ENCODE measurements at regions not wholly inside any gene's neighbourhood (a gene's known extent, or its start where the extent isn't known, plus 50 kb on each side); places are given as distances from the start of the nearest gene placed in this dataset.
A peak's percentile ranks its signal among the peaks of the same experiment; 100 is the strongest.

DNA sequence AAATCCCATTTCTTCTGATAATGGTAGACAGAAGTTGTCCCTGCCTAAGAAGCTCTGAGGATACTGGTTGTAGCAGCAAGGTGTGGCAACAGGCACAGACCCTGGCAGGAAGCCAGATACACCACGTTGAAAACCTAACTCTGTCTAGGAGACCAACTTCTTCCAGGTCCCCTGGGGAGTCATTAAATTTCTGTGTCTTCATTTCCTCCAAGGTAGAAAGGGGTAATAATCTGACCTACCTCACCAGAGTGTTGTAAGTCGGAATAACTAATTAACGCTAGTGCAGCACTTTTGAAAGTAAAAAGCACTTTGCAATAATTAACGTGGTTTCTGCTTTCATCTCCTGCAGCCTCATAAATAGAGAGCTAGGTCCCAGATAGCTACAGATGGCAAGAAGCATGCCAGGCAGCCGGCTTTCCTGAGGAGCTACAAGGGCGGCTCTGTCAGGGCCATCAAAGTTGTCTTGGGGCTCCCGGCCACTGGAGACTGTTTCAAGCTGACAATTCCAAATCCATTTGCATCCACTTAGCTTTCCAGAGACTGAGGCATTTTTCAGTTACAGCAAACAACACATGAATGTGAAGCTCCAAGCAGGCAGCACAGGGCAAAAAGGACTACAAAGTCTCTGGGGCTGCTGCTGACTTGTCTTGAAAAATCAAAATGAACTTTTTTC, 176.2 kb downstream of the FOXO1 start:
- DNase-seq: peak; percentile 38

GRCh38 chr13:40492511-40492910, 173.9 kb downstream of the FOXO1 start:
- no peak for DNase-seq

GRCh38 chr13:40494513-40494912, 171.9 kb downstream of the FOXO1 start:
- no peak for DNase-seq

DNA sequence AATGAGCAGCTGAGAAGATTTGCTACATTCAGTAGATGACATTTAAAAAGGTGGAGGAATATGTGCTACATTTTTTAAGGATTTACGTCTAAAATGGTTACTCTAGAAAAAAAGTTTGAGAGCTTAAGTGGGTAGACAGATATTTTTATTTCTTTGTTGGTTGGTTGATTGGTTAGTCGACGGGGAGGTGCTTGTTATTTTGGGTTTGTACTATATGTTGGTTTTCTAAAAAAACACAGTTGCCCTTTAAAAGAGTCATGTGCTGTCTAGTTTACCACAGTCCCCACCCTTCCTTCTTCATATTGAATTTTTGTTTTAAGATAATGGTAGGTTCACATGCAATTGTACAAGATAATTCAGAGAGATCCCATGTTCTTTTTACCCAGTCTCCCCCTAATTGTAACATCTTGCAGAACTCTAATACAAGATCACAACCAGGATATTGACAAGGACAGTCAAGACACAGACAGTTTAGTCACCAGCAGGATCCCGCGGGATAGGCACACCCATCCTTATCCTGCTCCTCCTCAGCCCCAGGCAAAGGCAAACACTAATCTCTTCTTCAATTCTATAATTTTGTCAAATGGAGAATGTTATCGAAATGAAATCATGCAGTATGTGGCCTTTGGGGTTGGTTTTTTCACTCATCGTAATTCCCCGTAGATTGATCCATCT, 171.4 kb downstream of the FOXO1 start:
- DNase-seq: no peak

DNA sequence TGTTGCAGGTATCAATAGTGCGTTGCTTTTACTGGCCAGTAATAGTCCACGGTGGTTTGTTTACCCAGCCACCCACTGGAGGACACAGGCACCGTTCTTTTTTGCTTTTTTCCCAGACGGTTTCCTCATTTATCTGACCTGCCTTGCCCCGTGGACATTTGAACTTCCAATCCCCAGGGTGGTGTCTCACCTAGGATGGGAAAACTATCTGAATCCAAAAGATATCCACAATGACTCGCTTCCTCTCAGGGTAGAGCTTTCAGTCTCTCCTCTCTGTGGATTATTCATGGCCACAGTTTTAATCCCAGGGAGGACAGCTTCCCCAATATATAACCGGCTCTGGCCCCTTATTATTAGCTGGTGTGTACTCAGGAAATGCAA, 170.8 kb downstream of the FOXO1 start:
- no peak for DNase-seq

DNA sequence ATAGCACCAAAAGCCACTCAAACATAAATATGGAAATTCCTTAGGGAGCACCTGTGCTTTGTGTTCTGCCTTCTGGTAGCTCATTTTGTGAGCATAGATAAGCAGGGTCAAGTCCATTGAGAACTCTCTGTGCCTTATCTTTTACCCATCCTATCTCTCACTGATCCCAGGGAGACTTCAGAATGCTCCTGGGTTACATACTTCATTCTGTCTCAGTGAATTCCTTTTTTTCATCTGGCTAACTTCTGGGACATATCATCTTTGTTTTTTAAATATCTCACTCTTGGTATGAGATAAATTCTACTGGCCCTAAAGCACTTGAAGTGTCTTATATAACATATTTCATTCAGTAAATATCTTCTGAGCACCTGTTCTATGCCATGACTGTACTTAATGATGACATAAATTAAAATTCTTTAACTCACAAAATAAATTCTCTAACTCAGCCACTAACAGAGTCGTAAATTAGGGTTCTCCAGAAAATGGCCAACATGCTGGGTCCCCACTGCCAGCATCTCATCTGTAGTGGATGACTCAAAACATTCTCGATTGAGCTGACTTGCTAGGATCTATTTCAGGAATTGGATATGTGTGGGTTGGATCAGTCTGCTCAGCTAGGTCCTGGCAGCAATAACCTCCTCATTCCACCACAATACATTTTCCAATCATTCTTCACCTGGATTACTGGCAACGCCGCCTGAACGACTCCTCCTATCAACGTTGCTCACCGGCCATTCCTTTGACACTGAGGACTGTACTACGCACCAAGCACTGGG, 170.2 kb downstream of the FOXO1 start:
- no peak for DNase-seq

GRCh38 chr13:40498461-40498860, 168.0 kb downstream of the FOXO1 start:
- no peak for DNase-seq

- no peak for DNase-seq
Measured at GRCh38 chr13:40502236-40502635, 164.2 kb downstream of the FOXO1 start.

DNA sequence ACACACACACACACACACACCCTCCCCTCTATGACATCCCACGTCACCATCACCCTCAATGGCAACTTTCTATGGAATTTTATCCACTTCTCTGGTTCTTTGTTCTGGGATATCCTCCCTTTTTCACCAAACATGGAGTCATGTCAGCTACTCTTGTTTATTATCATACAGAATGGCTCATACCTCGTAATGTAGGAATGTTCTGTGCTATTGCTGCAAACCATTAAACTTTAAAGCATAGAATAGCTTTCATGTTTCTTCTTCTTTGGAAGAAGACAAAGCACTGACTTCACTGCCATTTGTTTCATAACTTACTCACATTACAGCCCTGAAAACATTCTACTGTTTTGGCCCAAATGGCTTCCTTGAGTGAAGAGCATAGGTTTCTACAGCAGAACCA, 163.4 kb downstream of the FOXO1 start:
- DNase-seq: no peak

- DNase-seq: no peak
Measured at GRCh38 chr13:40503966-40504591, 162.4 kb downstream of the FOXO1 start.

- DNase-seq: no peak
Measured at GRCh38 chr13:40504641-40505040, 161.8 kb downstream of the FOXO1 start.

DNA sequence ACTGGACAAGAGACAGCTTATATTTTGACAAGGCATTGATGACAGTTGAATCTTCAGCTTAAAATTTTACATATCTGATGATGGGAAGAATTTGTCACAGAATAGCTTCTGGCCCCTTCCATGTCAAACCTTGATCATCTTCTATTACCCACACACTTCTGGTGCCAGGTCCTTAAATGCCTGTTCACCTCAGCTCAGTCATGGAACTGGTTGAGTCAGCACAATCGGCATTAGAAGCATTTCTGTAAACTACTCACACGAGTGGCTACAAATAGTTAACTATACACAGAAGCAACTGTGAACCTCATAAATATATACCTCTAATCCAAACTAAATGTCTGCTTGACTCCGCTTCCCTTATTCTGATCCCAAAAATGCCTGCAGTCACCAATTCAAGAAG, 161.2 kb downstream of the FOXO1 start:
- DNase-seq: no peak

All from activated effector memory CD4-positive, alpha-beta T cell treated with Interleukin-2 at 50 U/mL for 16 hours (primary cell).